GM13977 (cell line): ENCODE measurements at regions not wholly inside any gene's neighbourhood (a gene's known extent, or its start where the extent isn't known, plus 50 kb on each side); places are given as distances from the start of the nearest gene placed in this dataset.
A peak's percentile ranks its signal among the peaks of the same experiment; 100 is the strongest.

ENCODE experiments used
- DNase-seq: peaks from one replicate; pipeline ENCODE4 v3.0.0; 2012; ENCODE audit warnings: low spot score
- CTCF ChIP-seq: IDR thresholded peaks from 2 replicates; pipeline ENCODE4 v1.5.1; 2012; ENCODE audit warnings: mild to moderate bottlenecking, control low read depth; ENCODE audit not compliant: insufficient read depth; ENCODE audit errors: extremely low read depth, missing control alignments
- in situ Hi-C: fragments of 300-500 bp; cut with MboI; formaldehyde crosslinking; loops from one replicate; pipeline ENCODE4 v1.12.0; 2022; ENCODE audit warnings: low sequenced_read_pairs, low pct_unique_long_range_greater_than_20kb, mixed read lengths, inconsistent platforms; ENCODE audit not compliant: unreplicated experiment

GRCh38 chr3:117719316-117719926 is 1009.8 kb downstream of the TUSC7 start:
- DNase-seq = peak; percentile 9
- peak; percentile 55 for TF ChIP-seq CTCF
- in situ Hi-C loops = no loop called here

GRCh38 chr3:117721866-117722265 is 1012.3 kb downstream of the TUSC7 start:
- in situ Hi-C loops = no loop called here
- DNase-seq = no peak
- TF ChIP-seq CTCF = no peak

GRCh38 chr3:117722856-117723255 is 1013.3 kb downstream of the TUSC7 start:
- in situ Hi-C loops = no loop called here

GRCh38 chr3:117723825-117724224 is 1014.2 kb downstream of the TUSC7 start:
- DNase-seq = no peak
- no peak for TF ChIP-seq CTCF
- in situ Hi-C loops = no loop called here

More at GRCh38 chr3:117722856-117723255, 1013.3 kb downstream of the TUSC7 start:
- DNase-seq = no peak
- no peak for TF ChIP-seq CTCF

GRCh38 chr3:117725314-117725713 is 1015.7 kb downstream of the TUSC7 start:
- DNase-seq = no peak
- in situ Hi-C loops = no loop called here
- TF ChIP-seq CTCF = no peak

- TF ChIP-seq CTCF = no peak
- DNase-seq = no peak
- in situ Hi-C loops = no loop called here
Measured at GRCh38 chr3:117726776-117727175, 1017.2 kb downstream of the TUSC7 start.
